ENCODE measurements at regions not wholly inside any gene's neighbourhood (a gene's known extent, or its start where the extent isn't known, plus 50 kb on each side); places are given as distances from the start of the nearest gene placed in this dataset.

- Histone ChIP-seq H3K9me2 (ENCODE audit: insufficient read depth) (no peaks in the 10 kb centered on the region), H3K4me3 (replicated peaks in 1 of 2; ENCODE audit: low read depth in 1 of 2, low read length in 2 of 2) (no peak overlapping the region), H3K27ac (ENCODE audit: low read depth, low read length) (no peak overlapping the region), H4K20me1 (ENCODE audit: insufficient read depth) (no peaks in the 10 kb centered on the region), H3K4me2 (ENCODE audit: low read length) (no peak overlapping the region), H3K9me3 (ENCODE audit: control insufficient read depth in 1 of 2, insufficient read depth in 1 of 2, low read depth in 1 of 2, low read length in 2 of 2) (no peaks in the 10 kb centered on the region), H3K79me2 (ENCODE audit: insufficient read depth, low read length) (no peaks in the 10 kb centered on the region), H3K36me3 (ENCODE audit: control insufficient read depth in 1 of 2, insufficient read depth in 2 of 2, low read length in 2 of 2) (no peaks in the 10 kb centered on the region), H2AFZ (ENCODE audit: low read depth, low read length, poor library complexity, severe bottlenecking) (no peak overlapping the region), H3K9ac (ENCODE audit: low read length) (no peak overlapping the region), H3K27me3 (ENCODE audit: insufficient read depth, low read length) (no peaks in the 10 kb centered on the region), H3K4me1 (ENCODE audit: control insufficient read depth in 1 of 2, insufficient read depth in 2 of 2, low read length in 2 of 2) (no peaks in the 10 kb centered on the region)
- DNase-seq (ENCODE audit: low read depth, low spot score), result no peak
- CTCF ChIA-PET, result no interaction called here
- POLR2A ChIA-PET, result no interaction called here
- TF ChIP-seq CTCF (IDR thresholded peaks at IDR 0.05 in 2 of 3, conservative IDR thresholded peaks at IDR 0.05 in 1 of 3; ENCODE audit: borderline replicate concordance in 1 of 3, insufficient read depth in 1 of 3, low read depth in 2 of 3, low read length in 2 of 3), result no peak
- no peak for TF ChIP-seq EGR1 (IDR thresholded peaks at IDR 0.05; ENCODE audit: low read depth)
- no peak for TF ChIP-seq ELF1 (IDR thresholded peaks at IDR 0.05; ENCODE audit: borderline replicate concordance, low read depth)
- TF ChIP-seq RAD21 (IDR thresholded peaks at IDR 0.05; ENCODE audit: low read depth), result no peak
- TF ChIP-seq ZNF274 (IDR thresholded peaks at IDR 0.05; ENCODE audit: low read depth, low read length), result no peak
- no peak for TF ChIP-seq CEBPB (IDR thresholded peaks at IDR 0.05; ENCODE audit: low read depth)
- no peak for TF ChIP-seq POLR2AphosphoS5 (IDR thresholded peaks at IDR 0.05; ENCODE audit: low read depth, low read length)
- no peak for TF ChIP-seq JUND (IDR thresholded peaks at IDR 0.05)
- TF ChIP-seq SP1 (IDR thresholded peaks at IDR 0.05; ENCODE audit: low read depth), result no peak
- BruUV-seq (replicated peaks), result no TSS peak
- intact Hi-C loops (cut with micrococcal nuclease), result no loop called here
- ATAC-seq, result no peak
- RAD21 ChIA-PET (ENCODE audit: low non-redundant PET in 1 of 2, low total read pairs in 2 of 2, uncharacterized antibody in 2 of 2, unreplicated experiment in 2 of 2), result no interaction called here
These were observed 191.9 kb downstream of the RND3 start for GRCh38 chr2:150295544-150295943.

GRCh38 chr2:150293771-150294170, 193.7 kb downstream of the RND3 start:
- Histone ChIP-seq H3K9me2 (ENCODE audit: insufficient read depth) (no peaks in the 10 kb centered on the region), H3K27me3 (ENCODE audit: insufficient read depth, low read length) (no peaks in the 10 kb centered on the region), H4K20me1 (ENCODE audit: insufficient read depth) (no peaks in the 10 kb centered on the region), H3K27ac (ENCODE audit: low read depth, low read length) (no peak overlapping the region), H3K79me2 (ENCODE audit: insufficient read depth, low read length) (no peaks in the 10 kb centered on the region), H3K4me3 (replicated peaks in 1 of 2; ENCODE audit: low read depth in 1 of 2, low read length in 2 of 2) (no peak overlapping the region), H3K9ac (ENCODE audit: low read length) (no peak overlapping the region), H3K9me3 (ENCODE audit: control insufficient read depth in 1 of 2, insufficient read depth in 1 of 2, low read depth in 1 of 2, low read length in 2 of 2) (no peaks in the 10 kb centered on the region), H3K36me3 (ENCODE audit: control insufficient read depth in 1 of 2, insufficient read depth in 2 of 2, low read length in 2 of 2) (no peaks in the 10 kb centered on the region), H3K4me1 (ENCODE audit: control insufficient read depth in 1 of 2, insufficient read depth in 2 of 2, low read length in 2 of 2) (no peaks in the 10 kb centered on the region), H3K4me2 (ENCODE audit: low read length) (no peak overlapping the region), H2AFZ (ENCODE audit: low read depth, low read length, poor library complexity, severe bottlenecking) (no peak overlapping the region)
- intact Hi-C loops (cut with micrococcal nuclease), result no loop called here
- RAD21 ChIA-PET (ENCODE audit: low non-redundant PET in 1 of 2, low total read pairs in 2 of 2, uncharacterized antibody in 2 of 2, unreplicated experiment in 2 of 2), result no interaction called here
- POLR2A ChIA-PET, result no interaction called here
- CTCF ChIA-PET, result no interaction called here
- DNase-seq (ENCODE audit: low read depth, low spot score) (no peak), ATAC-seq (no peak)
- no peak for TF ChIP-seq SIN3A (IDR thresholded peaks at IDR 0.05; ENCODE audit: low read depth)
- TF ChIP-seq EZH2 (IDR thresholded peaks at IDR 0.05), result no peak
- no peak for TF ChIP-seq ZBTB33 (IDR thresholded peaks at IDR 0.05; ENCODE audit: extremely low read depth, insufficient replicate concordance, low read length)
- TF ChIP-seq SP1 (IDR thresholded peaks at IDR 0.05; ENCODE audit: low read depth), result no peak
- no TSS peak for BruUV-seq (replicated peaks)
